ENCODE measurements at regions not wholly inside any gene's neighbourhood (a gene's known extent, or its start where the extent isn't known, plus 50 kb on each side); places are given as distances from the start of the nearest gene placed in this dataset.

GRCh38 chr9:129361196-129361595, 183.1 kb upstream of the IER5L start:
- no peak for TF ChIP-seq CTCF (conservative IDR thresholded peaks at IDR 0.05; ENCODE audit: low read depth, low read length)
- TF ChIP-seq EZH2 (IDR thresholded peaks at IDR 0.05; ENCODE audit: borderline replicate concordance, low read depth, low read length, poor library complexity, severe bottlenecking) = no peak
